HUES64 (cell line): ENCODE measurements at regions not wholly inside any gene's neighbourhood (a gene's known extent, or its start where the extent isn't known, plus 50 kb on each side); places are given as distances from the start of the nearest gene placed in this dataset.

Experiments
- H3K27ac ChIP-seq: 2 replicates; pipeline ENCODE4 v1.7.0; 2013; ENCODE audit warnings: low read depth, low read length, inconsistent platforms
- H3K27me3 ChIP-seq: 2 replicates; pipeline ENCODE4 v1.6.1; 2013; ENCODE audit warnings: mild to moderate bottlenecking, low read length; ENCODE audit not compliant: insufficient read depth
- H3K36me3 ChIP-seq: 2 replicates; pipeline ENCODE4 v1.6.1; 2013; ENCODE audit warnings: mild to moderate bottlenecking, low read length; ENCODE audit not compliant: insufficient read depth
- H3K4me1 ChIP-seq: 2 replicates; pipeline ENCODE4 v1.6.1; 2013; ENCODE audit warnings: mild to moderate bottlenecking, low read length, moderate library complexity; ENCODE audit not compliant: insufficient read depth
- H3K4me3 ChIP-seq: 2 replicates; pipeline ENCODE4 v1.5.1; 2013; ENCODE audit warnings: mild to moderate bottlenecking, low read length, moderate library complexity
- H3K9ac ChIP-seq: 2 replicates; pipeline ENCODE4 v1.6.1; 2013; ENCODE audit warnings: mild to moderate bottlenecking, low read depth, low read length
- H3K9me3 ChIP-seq: 2 replicates; pipeline ENCODE4 v1.6.1; 2013; ENCODE audit warnings: low read depth, low read length; ENCODE audit not compliant: insufficient read depth
- WGBS: fragments of 150-250, 120-280 bp; methylation state at CpG from one replicate; pipeline ENCODE4 v1.1.7; 2013; ENCODE audit warnings: missing lambda C conversion rate; 5-methylcytosine and 5-hydroxymethylcytosine counted together

DNA sequence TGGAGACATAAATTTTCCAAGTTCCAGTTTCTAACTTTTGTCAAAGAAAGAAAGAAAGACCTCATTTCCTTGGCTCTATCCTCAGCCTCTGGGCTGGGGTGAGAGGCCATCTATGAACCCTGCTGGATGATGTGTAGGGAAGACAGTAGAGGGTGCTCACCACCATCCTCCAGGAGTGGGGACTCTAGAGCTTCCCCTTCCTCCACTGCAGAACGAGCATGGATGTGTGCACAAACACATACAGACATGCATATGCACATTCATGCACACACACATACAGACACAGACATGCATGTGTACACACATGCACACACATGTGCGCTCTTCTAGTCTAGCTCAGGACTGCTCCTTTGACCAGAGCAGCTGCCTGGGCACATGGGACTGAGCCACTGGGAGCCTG, 565.8 kb downstream of the BUD13 start:
- Histone ChIP-seq H3K36me3 (no peaks in the 10 kb centered on the region), H3K27ac (no peak overlapping the region)
- 86% methylated on average over 2 of the region's 2 CpGs for WGBS

DNA sequence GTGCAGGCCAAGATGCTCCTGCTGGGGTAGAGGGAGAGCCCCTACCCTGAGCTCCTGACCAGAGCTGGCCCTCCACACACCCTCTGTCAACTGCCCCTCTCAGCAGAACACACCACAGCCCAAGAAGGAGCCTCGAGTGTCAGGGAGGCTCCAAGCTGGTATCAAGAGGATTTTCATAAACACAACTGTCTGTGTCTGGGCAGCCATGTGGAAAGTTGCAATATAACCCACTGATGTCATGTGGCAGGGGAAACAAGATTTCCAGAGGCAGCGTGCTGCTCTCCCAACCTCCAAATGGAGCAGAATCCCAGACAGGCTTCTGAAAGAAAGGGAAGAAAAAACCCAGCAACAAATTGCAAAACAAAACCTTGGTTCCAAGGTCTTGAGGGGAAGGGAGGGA, 569.9 kb downstream of the BUD13 start:
- H3K27ac ChIP-seq: no peak overlapping the region
- H3K9me3 ChIP-seq: no peaks in the 10 kb centered on the region
- H3K4me1 ChIP-seq: no peaks in the 10 kb centered on the region
- H3K27me3 ChIP-seq: no peaks in the 10 kb centered on the region
- 96% methylated on average over 2 of the region's 2 CpGs for WGBS
- no peaks in the 10 kb centered on the region for H3K36me3 ChIP-seq
- no peak overlapping the region for H3K4me3 ChIP-seq
- H3K9ac ChIP-seq: no peak overlapping the region

More for the DNA sequence above, 565.8 kb downstream of the BUD13 start:
- no peaks in the 10 kb centered on the region for H3K27me3 ChIP-seq
- no peaks in the 10 kb centered on the region for H3K9me3 ChIP-seq
- no peak overlapping the region for H3K9ac ChIP-seq
- H3K4me1 ChIP-seq: no peaks in the 10 kb centered on the region
- no peak overlapping the region for H3K4me3 ChIP-seq

DNA sequence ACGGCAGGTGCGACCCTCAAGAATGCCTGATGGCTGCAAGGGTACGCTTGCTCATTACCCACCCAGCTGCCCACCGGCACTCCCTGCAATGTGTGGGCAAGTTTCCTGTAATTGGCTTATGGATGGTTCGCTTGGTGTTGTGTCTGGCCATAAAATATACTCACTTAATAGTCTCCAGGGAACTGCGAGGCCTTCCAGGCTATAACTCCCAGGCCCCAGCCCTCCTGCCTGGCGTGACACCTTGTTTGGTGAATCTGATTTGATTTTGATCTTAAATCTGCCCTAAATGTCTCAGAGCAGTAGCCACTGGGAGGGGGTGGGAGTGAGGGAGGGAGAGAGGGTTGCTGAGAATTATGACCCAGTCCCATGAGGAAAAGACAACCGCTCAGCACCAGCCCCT, 572.2 kb downstream of the BUD13 start:
- Histone ChIP-seq H3K4me3 (no peak overlapping the region), H3K9me3 (no peaks in the 10 kb centered on the region), H3K27me3 (no peaks in the 10 kb centered on the region), H3K36me3 (no peaks in the 10 kb centered on the region), H3K4me1 (no peaks in the 10 kb centered on the region), H3K27ac (no peak overlapping the region), H3K9ac (no peak overlapping the region)
- 96% methylated on average over 7 of the region's 8 CpGs for WGBS

DNA sequence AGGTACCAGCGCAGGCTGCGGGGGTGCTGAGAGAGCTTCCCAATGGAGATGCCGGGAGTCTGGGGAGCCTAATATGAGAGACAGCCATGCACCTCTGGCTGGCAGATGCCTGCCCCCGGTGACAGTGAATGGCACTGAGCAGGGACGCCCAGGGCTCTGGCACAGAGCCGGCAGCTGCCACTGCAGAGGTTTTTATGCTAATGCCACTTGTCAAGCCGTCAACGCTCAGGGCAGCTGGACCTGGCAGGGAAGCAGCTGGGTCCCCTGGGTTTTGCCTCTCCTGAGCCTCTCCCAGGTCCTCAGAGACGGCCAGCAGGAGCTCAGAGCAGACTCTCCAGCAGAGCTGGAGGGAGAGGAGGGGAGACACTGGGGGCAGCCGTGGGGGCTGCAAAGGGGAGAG, 573.6 kb downstream of the BUD13 start:
- peaks cover 4% of the 10 kb centered on the region for H3K4me1 ChIP-seq
- no peaks in the 10 kb centered on the region for H3K9me3 ChIP-seq
- no peaks in the 10 kb centered on the region for H3K36me3 ChIP-seq
- 75% methylated on average over 10 of the region's 10 CpGs for WGBS
- H3K4me3 ChIP-seq: no peak overlapping the region
- no peak overlapping the region for H3K27ac ChIP-seq
- no peak overlapping the region for H3K9ac ChIP-seq
- 0 out of 2 replicates have a peak, but pooled peaks cover 3% of the 10 kb centered on the region for H3K27me3 ChIP-seq

DNA sequence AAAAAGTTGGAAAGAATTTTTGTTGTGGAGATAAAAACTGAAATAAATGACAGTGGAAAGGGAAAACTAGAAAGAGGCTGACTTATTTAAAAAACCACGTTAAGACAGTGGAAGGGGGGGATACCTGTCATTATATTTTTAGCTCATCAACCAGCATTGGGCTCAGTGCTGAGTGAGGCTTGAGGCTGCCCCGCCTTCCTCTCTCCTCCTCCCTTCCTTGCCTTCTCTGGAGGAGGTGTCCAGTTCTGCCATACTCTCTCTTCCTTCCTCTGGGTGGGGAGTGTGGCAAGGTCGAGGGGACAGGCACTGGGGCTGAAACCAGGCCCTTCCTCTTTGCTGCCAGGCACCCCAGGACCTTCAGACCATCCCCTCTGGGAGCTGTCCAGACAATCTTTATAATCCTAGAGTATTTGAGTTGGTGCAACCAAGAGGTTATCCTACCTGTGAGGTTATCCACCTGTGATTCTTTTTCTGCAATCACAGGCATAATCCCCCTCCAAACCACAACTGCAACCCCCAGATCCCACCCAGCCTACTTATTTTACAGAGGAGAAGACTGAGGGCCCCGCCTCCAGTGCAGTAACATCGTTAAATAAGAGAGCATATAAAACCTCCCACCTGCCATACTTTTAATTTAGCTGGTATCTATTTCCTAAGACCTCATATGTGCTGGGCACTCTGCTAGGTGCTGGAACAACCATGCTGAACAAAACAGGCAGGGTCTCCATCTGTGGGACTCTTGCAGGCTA, 578.5 kb downstream of the BUD13 start:
- WGBS: 42% methylated on average over 5 of the region's 5 CpGs
- peaks cover 11% of the 10 kb centered on the region for H3K27me3 ChIP-seq
- H3K4me1 ChIP-seq: peaks cover 17% of the 10 kb centered on the region

DNA sequence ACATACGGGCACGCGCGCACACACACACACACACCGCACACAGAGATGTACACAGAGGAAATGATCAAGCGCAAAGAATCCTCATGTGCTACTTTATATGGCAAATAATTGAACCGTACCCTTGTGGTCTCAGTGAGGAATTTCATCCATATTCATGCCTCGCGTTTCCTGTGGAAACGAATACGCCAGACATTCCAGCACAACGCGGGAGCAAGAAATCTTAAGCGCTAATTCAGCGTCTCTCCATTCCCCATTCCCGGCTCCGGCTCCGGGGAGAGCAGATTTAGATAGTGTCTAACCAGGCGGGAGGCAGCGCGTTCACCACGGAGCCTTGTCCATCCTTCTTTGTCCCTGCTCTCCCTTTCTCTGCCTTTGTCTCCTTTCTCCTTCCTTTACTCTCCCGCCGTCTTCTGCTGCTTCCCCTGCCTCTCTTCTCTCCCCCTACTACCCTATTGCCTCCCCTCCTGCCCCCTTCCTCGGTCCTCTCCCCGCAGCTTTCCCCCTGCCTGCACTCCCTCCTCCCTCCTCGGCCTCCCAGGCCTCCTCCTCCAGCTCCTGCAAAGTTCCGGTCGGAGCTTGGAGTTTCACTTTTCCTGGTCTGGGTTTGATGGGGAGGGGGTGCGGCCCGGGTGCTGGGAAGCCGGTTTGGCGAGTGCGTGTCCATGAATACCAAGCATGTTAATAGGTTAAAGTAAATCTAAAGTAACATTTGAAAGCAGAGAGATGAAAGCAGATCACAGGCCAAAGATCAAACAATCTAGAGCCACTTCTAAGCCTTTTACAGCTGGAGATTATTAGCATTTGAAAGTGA, 579.3 kb downstream of the BUD13 start:
- Histone ChIP-seq H3K27me3 (peaks cover 11% of the 10 kb centered on the region), H3K9ac (peak overlapping the region; percentile 73), H3K9me3 (no peaks in the 10 kb centered on the region), H3K4me1 (peaks cover 21% of the 10 kb centered on the region), H3K36me3 (no peaks in the 10 kb centered on the region), H3K4me3 (peak overlapping the region; percentile 74), H3K27ac (no peak overlapping the region)
- WGBS: 2% methylated on average over 34 of the region's 34 CpGs

More for the DNA sequence above, 578.5 kb downstream of the BUD13 start:
- Histone ChIP-seq H3K9ac (no peak overlapping the region), H3K4me3 (peak overlapping the region; percentile 74), H3K36me3 (no peaks in the 10 kb centered on the region), H3K9me3 (no peaks in the 10 kb centered on the region), H3K27ac (no peak overlapping the region)

DNA sequence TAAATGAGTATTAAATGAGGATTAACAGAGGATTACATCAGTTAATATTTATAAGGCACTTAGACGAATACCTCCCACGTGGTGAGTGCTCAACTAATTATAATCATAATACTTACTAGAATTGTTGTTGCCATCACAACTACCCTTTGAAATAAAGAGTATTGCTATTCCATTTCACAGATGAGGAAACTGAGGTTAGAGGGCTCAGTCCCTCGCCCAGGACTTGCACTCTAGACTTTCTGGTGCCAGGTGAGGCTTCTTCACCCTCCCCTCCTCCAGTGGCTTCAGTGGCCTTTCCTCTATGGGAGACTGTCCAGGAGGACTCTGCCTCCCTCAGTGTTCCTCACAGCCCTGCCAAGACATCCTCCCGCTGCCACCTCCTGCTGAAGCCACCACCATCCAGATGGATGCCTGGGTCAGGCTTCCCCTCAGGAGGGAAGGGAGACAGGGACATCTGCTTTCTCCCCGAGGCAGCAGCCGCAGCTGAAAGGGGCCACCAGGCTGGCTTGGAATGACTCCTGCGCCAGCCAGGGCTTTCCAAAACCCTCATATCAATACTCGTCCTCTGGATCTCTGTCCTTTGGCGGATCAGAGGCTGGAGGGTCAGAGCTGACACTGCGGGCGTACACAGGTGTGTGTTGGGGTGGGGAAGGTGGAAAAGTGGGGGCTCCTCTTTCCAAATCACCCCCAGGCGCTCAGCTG, 580.1 kb downstream of the BUD13 start:
- Histone ChIP-seq H3K9me3 (no peaks in the 10 kb centered on the region), H3K4me1 (peaks cover 21% of the 10 kb centered on the region), H3K27ac (no peak overlapping the region), H3K4me3 (peak overlapping the region; percentile 74), H3K36me3 (no peaks in the 10 kb centered on the region), H3K9ac (peak overlapping the region; percentile 48; the same call in 1 of the 2 replicates), H3K27me3 (peaks cover 11% of the 10 kb centered on the region)
- WGBS: 34% methylated on average over 6 of the region's 12 CpGs

DNA sequence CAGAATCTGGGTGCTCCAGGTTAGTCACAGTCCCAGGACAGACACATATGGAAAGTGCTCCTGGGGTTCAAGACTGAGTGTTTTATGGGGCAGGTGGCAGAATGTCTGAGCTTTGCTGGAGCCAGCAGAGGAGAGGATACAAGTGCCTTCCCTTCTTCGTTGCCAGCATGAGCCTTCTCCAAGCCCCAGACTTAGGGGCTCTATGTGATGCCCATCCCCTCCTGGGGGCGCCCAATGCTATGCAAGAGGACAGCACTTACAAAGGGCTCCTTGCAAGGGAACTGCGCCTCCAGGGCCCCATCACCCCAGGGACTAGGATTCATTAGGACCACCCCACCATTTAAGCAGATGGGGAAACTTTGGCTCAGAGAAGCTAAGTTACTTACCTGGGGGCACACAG, 581.9 kb downstream of the BUD13 start:
- no peaks in the 10 kb centered on the region for H3K9me3 ChIP-seq
- WGBS: 91% methylated on average over 3 of the region's 3 CpGs

DNA sequence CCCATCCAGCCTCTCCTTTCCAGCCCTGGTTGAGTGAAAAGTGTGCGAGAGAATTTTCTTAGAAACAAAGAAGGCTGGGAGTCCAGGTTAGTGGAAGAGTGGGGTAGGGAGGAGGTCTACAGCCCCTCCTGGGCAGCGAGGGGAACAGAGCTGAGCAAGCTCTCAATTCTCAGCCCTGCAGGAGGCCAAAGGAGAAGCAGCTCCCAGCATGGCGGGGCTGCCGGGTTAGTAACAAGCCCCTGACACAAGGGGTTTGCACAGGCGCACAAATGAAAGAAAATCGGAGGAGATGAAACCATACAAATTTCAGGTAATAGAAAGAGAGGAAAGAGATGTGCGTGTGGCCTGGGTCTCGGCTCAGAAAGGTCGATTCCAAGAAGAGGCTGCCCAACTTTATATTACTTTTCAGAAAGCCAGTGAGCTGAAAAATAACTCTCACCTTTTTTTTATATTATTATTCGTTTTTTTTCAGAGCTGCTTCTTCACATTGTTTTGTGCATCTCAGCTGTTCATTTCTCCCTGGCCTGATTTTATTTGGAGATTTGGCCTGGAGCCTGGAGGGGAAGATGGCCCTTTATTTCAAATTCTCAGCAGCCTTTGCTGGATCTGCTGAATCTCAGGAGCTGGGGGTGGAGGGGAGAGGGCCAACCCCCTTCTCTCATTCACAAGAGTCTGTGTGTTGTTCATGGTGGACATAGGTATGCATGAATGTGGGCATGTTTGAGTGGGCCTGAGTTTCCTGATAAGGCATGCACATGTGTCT, 583.2 kb downstream of the BUD13 start:
- WGBS: 44% methylated on average over 9 of the region's 10 CpGs
- Histone ChIP-seq H3K4me1 (peaks cover 20% of the 10 kb centered on the region), H3K27ac (no peak overlapping the region), H3K4me3 (no peak overlapping the region), H3K27me3 (peaks cover 8% of the 10 kb centered on the region), H3K9me3 (no peaks in the 10 kb centered on the region), H3K36me3 (no peaks in the 10 kb centered on the region), H3K9ac (peak overlapping the region; percentile 37; the same call in 1 of the 2 replicates)

More for the DNA sequence above, 581.9 kb downstream of the BUD13 start:
- Histone ChIP-seq H3K27ac (no peak overlapping the region), H3K36me3 (no peaks in the 10 kb centered on the region), H3K27me3 (peaks cover 11% of the 10 kb centered on the region), H3K4me3 (no peak overlapping the region), H3K4me1 (peaks cover 21% of the 10 kb centered on the region), H3K9ac (no peak overlapping the region)

DNA sequence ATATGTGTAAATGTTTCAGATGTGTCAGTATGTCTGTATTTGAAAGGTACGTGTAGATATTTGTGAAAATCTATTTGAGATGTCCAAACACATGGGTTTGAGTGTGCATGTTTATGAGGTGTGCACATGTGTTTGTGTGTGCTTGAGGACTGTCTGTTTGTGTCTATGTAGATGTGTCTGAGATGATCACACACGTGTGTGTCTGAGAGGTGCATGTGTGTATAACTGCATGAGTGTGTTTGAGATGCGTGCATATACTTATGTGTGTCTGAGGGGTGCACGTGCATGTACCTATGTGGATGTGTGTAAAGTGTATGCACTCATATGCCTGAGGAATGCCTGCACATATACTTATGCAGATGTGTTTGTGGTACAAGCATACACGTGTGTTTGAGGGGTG, 584.4 kb downstream of the BUD13 start:
- no peak overlapping the region for H3K27ac ChIP-seq
- H3K4me1 ChIP-seq: peaks cover 13% of the 10 kb centered on the region
- no peaks in the 10 kb centered on the region for H3K36me3 ChIP-seq
- no peaks in the 10 kb centered on the region for H3K9me3 ChIP-seq
- peaks cover 8% of the 10 kb centered on the region for H3K27me3 ChIP-seq
- 90% methylated on average over 5 of the region's 5 CpGs for WGBS
- H3K4me3 ChIP-seq: no peak overlapping the region
- no peak overlapping the region for H3K9ac ChIP-seq
